ENCODE measurements at regions not wholly inside any gene's neighbourhood (a gene's known extent, or its start where the extent isn't known, plus 50 kb on each side); places are given as distances from the start of the nearest gene placed in this dataset.

DNA sequence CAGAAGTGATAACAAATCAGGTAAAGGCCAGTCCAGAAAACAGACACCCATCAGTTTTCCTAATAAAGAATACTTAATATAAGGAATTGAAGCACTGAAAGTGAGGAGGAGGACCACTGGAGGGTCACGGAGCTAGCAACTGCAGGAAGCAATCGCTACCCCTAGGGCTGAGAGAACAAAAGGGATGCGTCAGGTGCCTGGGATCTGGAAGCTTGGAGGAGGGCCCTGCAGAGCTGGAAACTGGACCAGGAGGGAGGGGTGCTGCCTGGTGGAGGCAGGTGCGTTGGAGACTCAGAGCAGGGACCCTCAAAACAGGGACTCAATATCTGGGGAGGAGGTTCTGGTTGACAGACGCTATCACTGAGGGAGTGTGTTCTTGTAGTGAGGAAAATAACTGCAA is 308.1 kb upstream of the RASGRP1 start:
- TF ChIP-seq, protein P1, sequence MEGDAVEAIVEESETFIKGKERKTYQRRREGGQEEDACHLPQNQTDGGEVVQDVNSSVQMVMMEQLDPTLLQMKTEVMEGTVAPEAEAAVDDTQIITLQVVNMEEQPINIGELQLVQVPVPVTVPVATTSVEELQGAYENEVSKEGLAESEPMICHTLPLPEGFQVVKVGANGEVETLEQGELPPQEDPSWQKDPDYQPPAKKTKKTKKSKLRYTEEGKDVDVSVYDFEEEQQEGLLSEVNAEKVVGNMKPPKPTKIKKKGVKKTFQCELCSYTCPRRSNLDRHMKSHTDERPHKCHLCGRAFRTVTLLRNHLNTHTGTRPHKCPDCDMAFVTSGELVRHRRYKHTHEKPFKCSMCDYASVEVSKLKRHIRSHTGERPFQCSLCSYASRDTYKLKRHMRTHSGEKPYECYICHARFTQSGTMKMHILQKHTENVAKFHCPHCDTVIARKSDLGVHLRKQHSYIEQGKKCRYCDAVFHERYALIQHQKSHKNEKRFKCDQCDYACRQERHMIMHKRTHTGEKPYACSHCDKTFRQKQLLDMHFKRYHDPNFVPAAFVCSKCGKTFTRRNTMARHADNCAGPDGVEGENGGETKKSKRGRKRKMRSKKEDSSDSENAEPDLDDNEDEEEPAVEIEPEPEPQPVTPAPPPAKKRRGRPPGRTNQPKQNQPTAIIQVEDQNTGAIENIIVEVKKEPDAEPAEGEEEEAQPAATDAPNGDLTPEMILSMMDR (IDR thresholded peaks at IDR 0.05) = no peak
- DNase-seq (ENCODE audit: low spot score) (no peak), ATAC-seq (ENCODE audit: low FRiP score) (no peak)

DNA sequence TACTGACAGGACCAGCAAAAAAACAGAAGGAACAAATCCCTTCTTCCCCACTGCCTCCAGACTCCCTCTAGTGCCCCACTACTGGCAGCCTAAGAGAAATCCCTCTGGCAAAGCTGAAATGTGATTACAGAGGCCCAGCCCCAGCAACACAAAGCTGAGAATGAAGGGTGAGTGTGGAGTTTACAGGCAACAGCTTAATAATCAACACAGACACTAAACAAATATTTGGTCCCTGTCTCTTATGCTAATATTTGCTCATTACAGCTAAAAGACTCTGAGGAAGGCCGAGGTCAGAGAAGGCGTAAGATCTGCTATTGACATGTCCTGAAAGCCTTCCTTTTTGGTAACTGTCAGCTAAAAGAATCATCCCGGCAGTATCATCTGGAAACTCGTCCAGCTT is 308.5 kb upstream of the RASGRP1 start:
- no peak for ATAC-seq (ENCODE audit: low FRiP score)
- TF ChIP-seq, protein P1 (IDR thresholded peaks at IDR 0.05) = no peak
- DNase-seq (ENCODE audit: low spot score) = no peak

DNA sequence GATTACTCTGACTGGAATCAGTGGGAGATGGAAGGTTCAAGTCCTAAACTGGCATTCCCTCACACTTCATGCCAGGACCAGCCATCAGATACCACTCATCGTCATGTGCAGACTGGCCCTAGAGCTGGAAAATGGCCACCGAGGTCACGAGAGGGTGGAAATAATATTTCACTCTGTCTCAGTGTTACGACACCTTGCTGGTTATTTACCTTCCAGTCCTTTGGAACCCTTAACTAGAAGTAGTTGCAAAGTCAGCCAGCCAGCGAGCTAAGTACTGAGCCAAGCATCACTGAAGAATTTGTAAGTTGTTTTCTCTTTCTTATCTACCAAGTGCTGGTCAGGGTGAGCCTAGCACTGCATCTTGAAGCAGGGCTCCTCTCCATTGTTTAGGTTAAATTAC is 309.9 kb upstream of the RASGRP1 start:
- TF ChIP-seq, protein P1 (IDR thresholded peaks at IDR 0.05) = no peak
- peak; percentile 76 for ATAC-seq (ENCODE audit: low FRiP score)
- DNase-seq (ENCODE audit: low spot score) = no peak

DNA sequence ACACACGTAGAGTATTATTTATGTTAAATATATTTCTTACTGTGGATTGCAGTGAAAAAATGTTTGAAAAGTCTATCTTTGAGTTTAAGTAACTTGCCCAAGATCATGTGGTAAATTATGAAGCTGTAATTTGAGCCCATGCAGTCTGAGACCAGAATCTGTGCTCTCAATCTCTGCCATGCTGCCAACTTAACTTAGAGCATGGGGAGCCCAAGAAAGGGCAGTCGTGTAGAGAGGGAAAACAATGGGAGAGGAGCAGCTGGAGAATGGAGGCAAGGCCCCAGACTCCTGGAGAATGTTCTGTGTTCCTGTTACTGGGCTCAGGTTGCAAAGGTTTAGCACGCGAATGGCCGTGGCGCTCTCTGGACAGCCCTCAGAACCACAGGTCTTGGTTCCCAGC is 311.6 kb upstream of the RASGRP1 start:
- no peak for DNase-seq (ENCODE audit: low spot score)

DNA sequence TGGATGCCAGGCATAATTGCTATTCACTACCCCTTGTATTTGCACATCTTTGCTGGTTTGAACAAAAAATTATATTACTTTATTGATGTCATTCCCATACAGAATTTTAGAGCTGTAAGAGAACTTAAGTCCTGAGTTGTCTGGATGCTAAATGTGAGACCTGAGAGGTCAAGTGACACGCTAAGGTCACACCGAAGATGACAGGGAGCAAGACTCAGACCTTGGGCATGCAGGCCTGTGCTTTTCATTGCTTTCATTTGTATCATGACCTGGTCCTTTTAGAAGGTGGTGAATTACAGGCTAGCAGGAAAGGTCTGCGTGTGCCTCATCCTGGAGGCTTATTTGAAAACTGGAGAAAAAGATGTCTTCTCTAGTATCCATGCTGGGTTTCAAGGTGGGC is 312.0 kb upstream of the RASGRP1 start:
- TF ChIP-seq, protein P1 (IDR thresholded peaks at IDR 0.05) = no peak
- DNase-seq (ENCODE audit: low spot score) = no peak
- ATAC-seq (ENCODE audit: low FRiP score) = no peak

More for the DNA sequence above, 311.6 kb upstream of the RASGRP1 start:
- TF ChIP-seq, protein P1 (IDR thresholded peaks at IDR 0.05) = no peak
- ATAC-seq (ENCODE audit: low FRiP score) = no peak

DNA sequence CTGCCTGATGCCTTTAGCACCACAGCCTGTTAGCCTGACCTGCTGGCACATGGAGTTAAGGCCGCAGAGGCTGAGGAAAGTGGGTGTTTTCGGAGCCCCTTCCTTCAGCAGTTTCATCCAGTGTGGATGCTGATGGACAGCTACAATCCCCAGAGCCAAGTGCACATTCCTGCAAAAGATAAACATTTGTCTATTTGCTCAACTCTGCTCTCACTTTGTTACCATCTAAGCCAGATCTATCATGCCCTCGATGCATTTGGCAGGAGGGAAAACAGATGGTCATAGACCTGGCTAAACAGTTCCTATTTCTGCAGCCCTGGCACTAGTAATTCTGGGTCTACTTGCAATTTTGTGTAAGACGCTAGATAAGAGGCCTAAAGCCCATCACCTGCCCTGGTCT is 312.9 kb upstream of the RASGRP1 start:
- DNase-seq (ENCODE audit: low spot score) (no peak), ATAC-seq (ENCODE audit: low FRiP score) (no peak)
- TF ChIP-seq, protein P1 (IDR thresholded peaks at IDR 0.05) = no peak

DNA sequence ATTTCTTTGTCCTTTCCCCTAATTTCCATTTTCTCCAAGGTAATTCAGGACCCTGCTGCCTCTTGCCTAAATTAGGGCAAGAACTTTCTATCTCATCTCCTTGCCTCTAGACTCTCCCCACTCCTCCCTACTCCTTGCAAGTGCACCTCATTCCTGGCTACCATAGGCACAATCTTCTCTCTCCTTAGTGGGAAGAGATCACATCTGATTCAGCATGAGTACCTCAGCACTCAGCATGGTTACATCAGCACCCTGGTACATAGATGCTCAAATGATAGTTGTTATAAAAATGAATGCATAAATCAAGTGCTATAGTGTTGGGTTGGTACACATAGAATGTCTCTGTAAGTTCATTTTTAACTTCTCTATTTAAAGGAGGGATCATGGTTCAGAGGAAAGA is 313.4 kb upstream of the RASGRP1 start:
- no peak for DNase-seq (ENCODE audit: low spot score)
- no peak for ATAC-seq (ENCODE audit: low FRiP score)
- TF ChIP-seq, protein P1 (IDR thresholded peaks at IDR 0.05) = no peak
